ENCODE measurements at regions not wholly inside any gene's neighbourhood (a gene's known extent, or its start where the extent isn't known, plus 50 kb on each side); places are given as distances from the start of the nearest gene placed in this dataset.

DNA sequence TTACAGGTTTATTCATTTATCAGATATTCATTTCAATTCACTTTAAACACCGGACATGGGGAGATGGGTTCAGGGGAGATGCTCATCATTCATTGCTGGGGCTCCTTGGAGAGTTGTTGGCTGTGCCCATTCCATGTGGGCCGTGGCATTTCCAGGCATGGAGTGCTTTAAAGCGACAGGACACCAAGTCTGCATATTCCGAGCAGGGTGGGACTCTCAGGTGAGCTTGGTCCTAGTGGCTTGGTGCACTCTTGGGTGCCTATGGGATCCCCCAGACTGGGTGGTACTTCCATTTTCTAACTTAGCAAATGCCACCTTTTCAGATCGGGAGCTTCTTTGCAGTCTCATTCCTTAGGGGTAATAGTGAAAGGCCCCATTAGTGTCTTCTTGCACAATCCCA, 619.5 kb upstream of the CADM1 start:
- no peaks in the 10 kb centered on the region for H3K36me3 Mint-ChIP-seq (ENCODE audit: low read depth)
- no peaks in the 10 kb centered on the region for H3K9me3 ChIP-seq (ENCODE audit: control insufficient read depth, low read length, poor library complexity, severe bottlenecking)
- no peak for ATAC-seq
- no peak for DNase-seq
- H3K27me3 Mint-ChIP-seq = no peaks in the 10 kb centered on the region
- no peak overlapping the region for H3K27ac Mint-ChIP-seq
- H3K4me3 Mint-ChIP-seq = no peak overlapping the region
- H3K4me1 Mint-ChIP-seq = no peaks in the 10 kb centered on the region

DNA sequence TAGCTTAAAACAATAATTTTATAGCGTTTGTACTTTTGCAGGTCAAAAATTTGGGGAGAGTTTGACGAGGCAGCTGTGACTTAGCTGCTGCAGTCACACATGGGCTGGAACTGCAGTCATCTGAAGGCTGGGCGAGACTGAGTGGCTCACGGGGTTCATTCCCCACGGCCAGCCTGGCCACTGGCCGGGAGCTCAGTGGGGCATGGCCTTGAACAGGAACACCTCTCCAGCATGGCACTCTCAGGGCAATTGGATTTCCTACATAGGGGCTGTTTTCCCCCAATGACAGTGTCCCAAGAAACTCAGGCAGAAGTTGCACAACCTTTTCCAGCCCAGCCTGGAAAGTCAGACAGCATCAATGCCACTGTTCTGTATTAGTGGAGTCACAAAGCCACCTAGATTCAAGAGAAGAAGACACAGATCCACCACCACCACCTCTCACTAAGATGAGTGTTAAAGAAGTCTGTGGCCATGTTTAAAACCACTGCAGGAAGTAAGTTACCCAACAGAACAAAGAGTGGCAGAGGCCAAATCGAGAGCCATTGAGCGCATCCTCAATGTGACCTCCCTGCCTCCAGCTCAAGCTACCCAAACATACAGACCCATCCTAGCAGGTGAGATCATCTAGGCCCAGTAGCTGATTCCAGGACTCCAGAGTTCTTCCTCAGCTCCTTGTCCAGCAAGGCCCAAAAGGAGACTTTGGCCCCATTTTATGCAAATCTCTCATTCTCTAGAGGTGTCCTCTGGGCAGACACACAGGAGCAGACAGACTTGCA, 618.7 kb upstream of the CADM1 start:
- Mint-ChIP-seq H3K4me1 (no peaks in the 10 kb centered on the region), H3K27me3 (no peaks in the 10 kb centered on the region), H3K27ac (no peak overlapping the region), H3K36me3 (ENCODE audit: low read depth) (no peaks in the 10 kb centered on the region), H3K4me3 (no peak overlapping the region)
- DNase-seq (no peak), ATAC-seq (no peak)
- no peaks in the 10 kb centered on the region for H3K9me3 ChIP-seq (ENCODE audit: control insufficient read depth, low read length, poor library complexity, severe bottlenecking)

DNA sequence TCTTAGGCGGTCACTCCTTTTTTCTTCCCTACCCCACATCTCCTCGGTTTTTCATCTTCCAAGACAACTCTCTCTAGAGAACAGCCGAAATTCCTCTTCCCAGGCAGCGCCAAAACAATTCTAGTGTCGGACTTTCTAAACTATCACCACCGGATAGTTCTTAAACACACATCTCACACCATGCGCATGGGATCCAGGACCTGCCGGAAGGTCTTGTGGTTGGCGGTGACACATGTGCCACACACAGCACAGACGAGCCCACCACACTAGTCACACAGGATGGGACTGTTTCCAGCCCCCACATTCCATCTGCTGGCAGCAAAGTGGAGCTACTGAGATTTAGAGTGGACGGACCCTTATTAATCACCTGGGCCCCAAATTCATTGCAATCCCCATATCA, 614.9 kb upstream of the CADM1 start:
- DNase-seq = no peak
- no peak overlapping the region for H3K4me3 Mint-ChIP-seq
- H3K36me3 Mint-ChIP-seq (ENCODE audit: low read depth) = no peaks in the 10 kb centered on the region
- no peak overlapping the region for H3K27ac Mint-ChIP-seq
- ATAC-seq = no peak
- H3K9me3 ChIP-seq (ENCODE audit: control insufficient read depth, low read length, poor library complexity, severe bottlenecking) = no peaks in the 10 kb centered on the region
- no peaks in the 10 kb centered on the region for H3K27me3 Mint-ChIP-seq
- no peaks in the 10 kb centered on the region for H3K4me1 Mint-ChIP-seq

DNA sequence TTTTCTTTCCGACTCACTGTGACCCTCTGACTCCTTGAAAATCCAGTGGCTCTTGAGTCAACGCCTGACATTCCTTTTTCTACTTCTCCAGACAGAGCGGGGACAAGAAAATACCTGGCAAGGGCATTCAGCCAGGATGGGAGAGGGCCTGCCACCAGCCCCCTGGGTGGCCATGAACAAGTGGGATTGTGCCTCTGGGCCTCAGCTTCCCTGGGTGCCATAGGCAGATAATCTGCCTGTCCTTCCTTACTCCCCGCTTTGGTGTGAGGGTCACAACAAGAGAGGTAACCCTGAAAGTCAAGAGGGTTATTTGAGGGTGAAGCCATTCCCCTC, 613.9 kb upstream of the CADM1 start:
- no peak overlapping the region for H3K4me3 Mint-ChIP-seq
- no peaks in the 10 kb centered on the region for H3K36me3 Mint-ChIP-seq (ENCODE audit: low read depth)
- no peak for DNase-seq
- no peaks in the 10 kb centered on the region for H3K4me1 Mint-ChIP-seq
- ATAC-seq = no peak
- H3K9me3 ChIP-seq (ENCODE audit: control insufficient read depth, low read length, poor library complexity, severe bottlenecking) = no peaks in the 10 kb centered on the region
- no peaks in the 10 kb centered on the region for H3K27me3 Mint-ChIP-seq
- no peak overlapping the region for H3K27ac Mint-ChIP-seq

DNA sequence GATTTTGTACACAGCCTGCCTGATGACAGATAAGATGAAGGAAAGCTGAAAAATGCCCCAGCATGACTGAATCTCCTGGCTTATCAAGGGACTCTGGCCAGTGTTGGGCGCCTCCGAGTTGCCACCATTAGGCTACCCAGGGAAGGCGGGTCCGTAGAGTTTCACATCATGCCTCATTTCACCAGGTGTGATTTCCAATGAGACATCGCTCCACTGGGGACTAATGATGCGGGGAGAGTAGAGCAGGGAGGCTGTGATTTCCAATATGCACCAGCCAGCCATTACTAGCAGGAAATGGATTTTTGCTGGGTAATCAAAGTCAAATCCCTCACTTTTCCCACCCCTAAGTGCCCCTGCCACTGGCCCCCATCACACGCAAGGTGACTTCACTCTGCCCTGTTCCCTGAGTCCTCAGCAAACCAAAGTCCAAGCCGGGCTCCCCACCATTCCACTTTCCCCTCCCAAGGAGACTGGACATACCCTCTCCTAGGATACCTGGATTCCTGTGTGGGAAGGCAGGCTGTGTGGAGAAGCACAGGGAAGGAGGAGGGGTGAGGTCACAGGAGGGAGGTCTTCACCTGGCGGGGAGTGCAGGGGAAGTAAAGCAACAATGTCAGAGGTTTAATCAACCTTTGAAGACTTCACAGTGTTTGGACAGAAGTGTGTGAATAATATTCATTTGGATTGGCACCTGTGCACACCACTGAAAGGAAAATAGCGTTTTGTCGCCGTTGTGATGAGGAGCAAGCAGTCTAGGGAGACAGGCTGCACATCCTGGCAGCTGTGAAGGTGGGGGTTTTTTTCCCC, 613.3 kb upstream of the CADM1 start:
- Mint-ChIP-seq H3K36me3 (ENCODE audit: low read depth) (no peaks in the 10 kb centered on the region), H3K27ac (no peak overlapping the region), H3K27me3 (no peaks in the 10 kb centered on the region), H3K4me1 (no peaks in the 10 kb centered on the region), H3K4me3 (no peak overlapping the region)
- ATAC-seq (no peak), DNase-seq (no peak)
- no peaks in the 10 kb centered on the region for H3K9me3 ChIP-seq (ENCODE audit: control insufficient read depth, low read length, poor library complexity, severe bottlenecking)

DNA sequence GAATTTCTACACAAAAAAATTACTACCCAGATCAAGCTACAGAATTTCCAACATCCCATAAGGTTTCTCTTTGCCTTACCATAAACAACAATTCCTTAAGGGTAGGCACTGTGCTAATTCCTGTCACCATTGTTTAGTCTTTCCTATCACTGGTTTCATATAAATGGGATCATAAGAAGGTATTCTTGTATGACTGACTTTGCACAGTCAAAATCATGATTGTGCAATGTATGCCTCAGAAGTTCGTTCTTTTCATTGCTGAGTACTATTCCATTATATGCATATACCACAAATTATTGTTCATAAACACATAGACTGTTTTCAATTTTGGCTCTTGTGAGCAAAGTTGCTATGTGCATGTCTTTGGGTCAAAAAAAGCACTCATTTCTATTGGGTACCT, 611.6 kb upstream of the CADM1 start:
- H3K9me3 ChIP-seq (ENCODE audit: control insufficient read depth, low read length, poor library complexity, severe bottlenecking) = no peaks in the 10 kb centered on the region
- no peak overlapping the region for H3K4me3 Mint-ChIP-seq
- ATAC-seq (no peak), DNase-seq (no peak)
- no peak overlapping the region for H3K27ac Mint-ChIP-seq
- no peaks in the 10 kb centered on the region for H3K4me1 Mint-ChIP-seq
- H3K36me3 Mint-ChIP-seq (ENCODE audit: low read depth) = no peaks in the 10 kb centered on the region
- no peaks in the 10 kb centered on the region for H3K27me3 Mint-ChIP-seq

DNA sequence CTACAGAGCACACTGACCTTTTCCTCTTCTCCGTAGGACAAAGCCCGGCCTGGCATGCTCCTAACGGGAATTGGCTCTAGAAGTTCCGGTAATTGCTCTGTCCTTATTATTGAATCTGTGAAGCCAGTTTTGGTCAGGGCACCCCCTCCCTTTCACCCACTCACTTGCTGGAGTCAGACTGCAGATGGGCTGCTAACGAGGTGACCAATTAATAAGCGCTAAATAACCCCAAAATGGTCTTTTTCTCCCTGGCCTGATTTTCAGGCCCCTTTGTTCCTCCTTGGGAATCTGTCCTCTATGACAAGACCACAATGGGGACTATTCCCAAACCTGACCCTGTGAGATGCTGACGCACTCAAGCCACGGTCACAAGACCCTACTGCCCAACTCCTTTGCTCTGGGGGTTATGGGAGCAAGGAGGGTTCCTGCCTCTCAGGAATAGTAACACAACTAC, 610.0 kb upstream of the CADM1 start:
- no peak overlapping the region for H3K4me3 Mint-ChIP-seq
- ATAC-seq (no peak), DNase-seq (no peak)
- no peaks in the 10 kb centered on the region for H3K36me3 Mint-ChIP-seq (ENCODE audit: low read depth)
- no peak overlapping the region for H3K27ac Mint-ChIP-seq
- no peaks in the 10 kb centered on the region for H3K27me3 Mint-ChIP-seq
- no peaks in the 10 kb centered on the region for H3K9me3 ChIP-seq (ENCODE audit: control insufficient read depth, low read length, poor library complexity, severe bottlenecking)
- H3K4me1 Mint-ChIP-seq = no peaks in the 10 kb centered on the region

DNA sequence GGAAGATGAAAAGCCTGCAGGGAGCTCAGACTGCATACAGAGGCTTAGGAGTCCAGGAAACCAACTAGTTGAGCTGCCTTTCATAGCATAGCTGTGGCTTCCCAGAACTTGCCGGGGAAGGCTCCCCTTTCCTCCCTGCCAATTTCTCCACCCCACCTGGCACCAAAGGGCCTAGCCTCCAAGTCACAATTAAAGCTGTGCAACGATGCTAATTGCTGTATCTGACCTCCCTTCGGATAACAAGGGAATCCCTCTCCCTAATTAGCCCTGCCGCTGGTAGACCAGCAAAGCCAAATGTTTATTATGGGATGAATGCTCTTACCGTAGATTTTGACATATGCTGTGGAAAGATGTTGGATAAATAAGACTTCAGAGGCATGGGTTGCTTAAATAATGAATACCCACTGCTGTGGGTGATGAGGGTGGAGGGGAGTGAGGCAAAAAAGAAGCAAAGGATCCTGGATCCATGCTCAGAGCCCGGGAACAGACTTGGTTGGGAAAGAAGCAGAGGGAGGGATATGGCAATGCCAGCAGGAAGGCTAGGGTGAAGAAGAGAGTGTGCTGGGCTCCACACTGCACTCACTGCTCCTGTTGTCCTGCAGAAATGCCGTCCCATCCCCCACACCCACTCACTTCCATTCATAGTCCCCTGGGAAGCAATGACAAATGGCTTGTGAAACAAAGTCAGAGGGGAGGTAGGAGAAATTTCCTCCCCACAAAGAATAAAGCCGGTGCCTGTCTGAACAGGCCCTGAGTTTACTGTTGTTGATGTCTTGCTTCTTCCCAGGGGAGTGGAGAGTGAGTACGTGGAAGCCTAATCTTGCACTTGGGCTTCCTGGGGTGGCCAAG, 608.1 kb upstream of the CADM1 start:
- H3K9me3 ChIP-seq (ENCODE audit: control insufficient read depth, low read length, poor library complexity, severe bottlenecking) = no peaks in the 10 kb centered on the region
- no peaks in the 10 kb centered on the region for H3K4me1 Mint-ChIP-seq
- H3K27me3 Mint-ChIP-seq = no peaks in the 10 kb centered on the region
- no peak for DNase-seq
- H3K27ac Mint-ChIP-seq = no peak overlapping the region
- ATAC-seq = no peak
- H3K36me3 Mint-ChIP-seq (ENCODE audit: low read depth) = no peaks in the 10 kb centered on the region
- H3K4me3 Mint-ChIP-seq = no peak overlapping the region

DNA sequence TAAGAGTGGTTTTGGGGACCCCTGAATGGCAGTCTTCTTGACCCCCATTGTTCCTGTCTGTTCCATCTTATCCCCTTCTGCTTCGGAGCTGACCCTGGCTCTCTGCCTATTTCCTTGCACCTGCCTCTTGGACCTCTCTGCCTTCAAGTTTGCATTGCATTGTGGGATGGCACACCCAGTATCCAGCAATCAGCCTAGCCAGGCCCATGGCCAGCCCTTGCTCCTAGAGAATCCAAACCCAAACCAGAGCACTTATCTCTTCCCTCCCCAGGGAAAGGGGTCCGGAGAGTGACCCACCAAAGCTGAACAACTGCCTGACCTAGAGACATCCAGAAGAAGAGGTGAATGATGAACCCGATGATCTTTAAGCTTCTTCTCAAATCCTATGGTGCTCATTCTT, 607.3 kb upstream of the CADM1 start:
- no peak overlapping the region for H3K27ac Mint-ChIP-seq
- no peaks in the 10 kb centered on the region for H3K27me3 Mint-ChIP-seq
- H3K9me3 ChIP-seq (ENCODE audit: control insufficient read depth, low read length, poor library complexity, severe bottlenecking) = no peaks in the 10 kb centered on the region
- no peaks in the 10 kb centered on the region for H3K4me1 Mint-ChIP-seq
- H3K4me3 Mint-ChIP-seq = no peak overlapping the region
- no peaks in the 10 kb centered on the region for H3K36me3 Mint-ChIP-seq (ENCODE audit: low read depth)
- ATAC-seq = no peak
- DNase-seq = no peak

DNA sequence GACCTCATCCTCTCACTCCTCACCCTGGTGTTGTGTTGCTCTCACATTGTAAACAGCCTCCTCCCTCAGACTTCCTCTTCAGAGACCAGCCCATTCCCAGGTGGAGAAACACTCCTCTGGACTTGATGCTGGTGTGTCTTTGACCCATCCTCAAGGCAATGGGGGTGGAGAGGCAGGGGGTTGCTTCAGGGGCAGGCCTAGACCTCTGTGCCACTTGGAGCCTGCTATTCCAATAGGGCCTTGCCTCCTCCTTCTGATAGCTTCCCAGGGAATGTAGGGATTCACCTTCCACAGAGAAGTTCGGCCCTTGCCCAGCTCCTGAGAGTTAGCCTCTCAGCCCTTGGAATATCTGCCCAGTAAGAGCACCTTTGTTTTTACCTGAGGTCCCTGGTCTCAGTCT, 606.6 kb upstream of the CADM1 start:
- no peaks in the 10 kb centered on the region for H3K9me3 ChIP-seq (ENCODE audit: control insufficient read depth, low read length, poor library complexity, severe bottlenecking)
- no peaks in the 10 kb centered on the region for H3K36me3 Mint-ChIP-seq (ENCODE audit: low read depth)
- H3K27me3 Mint-ChIP-seq = no peaks in the 10 kb centered on the region
- no peak for ATAC-seq
- H3K4me3 Mint-ChIP-seq = no peak overlapping the region
- no peak overlapping the region for H3K27ac Mint-ChIP-seq
- no peak for DNase-seq
- no peaks in the 10 kb centered on the region for H3K4me1 Mint-ChIP-seq

DNA sequence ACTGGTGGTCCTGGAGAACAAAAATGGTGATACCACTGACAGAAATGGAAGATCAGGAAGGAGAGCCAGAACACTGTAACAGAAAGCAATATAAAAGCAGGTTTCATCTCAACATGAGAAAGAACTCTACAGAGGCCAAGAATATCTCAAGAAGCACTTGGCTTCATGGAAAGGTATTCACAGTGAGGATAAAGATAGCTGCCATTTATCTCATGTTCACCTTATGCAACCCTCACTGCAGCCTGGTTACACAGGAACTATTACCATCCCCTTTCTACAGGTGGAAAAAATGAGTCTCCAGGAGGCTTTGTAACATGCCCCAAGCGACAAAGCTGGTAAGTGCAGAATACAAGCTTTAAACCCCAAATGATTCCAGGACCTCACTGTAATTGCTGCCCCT, 606.1 kb upstream of the CADM1 start:
- no peak for ATAC-seq

DNA sequence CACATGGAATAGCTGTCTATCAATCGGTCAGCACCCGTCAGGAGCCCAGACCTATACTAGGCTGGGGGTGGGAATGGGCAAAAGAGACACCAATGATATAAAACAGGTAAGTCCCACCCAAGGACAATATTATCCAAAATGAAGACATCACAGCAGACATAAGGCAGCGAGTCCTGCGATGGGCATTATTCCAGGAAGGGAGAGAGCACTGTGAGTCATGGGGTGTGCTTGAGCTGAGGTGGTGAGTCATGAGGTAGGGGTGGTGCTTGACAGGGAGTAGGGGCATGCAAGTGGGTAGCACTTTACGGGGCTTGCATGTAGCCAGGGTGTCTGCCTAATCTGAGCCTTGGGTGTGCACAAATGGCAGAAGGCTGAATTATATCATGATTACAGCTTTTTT, 605.0 kb upstream of the CADM1 start:
- DNase-seq = no peak
- Mint-ChIP-seq H3K4me3 (no peak overlapping the region), H3K36me3 (ENCODE audit: low read depth) (no peaks in the 10 kb centered on the region), H3K4me1 (no peaks in the 10 kb centered on the region), H3K27ac (no peak overlapping the region), H3K27me3 (no peaks in the 10 kb centered on the region)
- H3K9me3 ChIP-seq (ENCODE audit: control insufficient read depth, low read length, poor library complexity, severe bottlenecking) = no peaks in the 10 kb centered on the region
- ATAC-seq = no peak

More for the DNA sequence above, 606.1 kb upstream of the CADM1 start:
- H3K9me3 ChIP-seq (ENCODE audit: control insufficient read depth, low read length, poor library complexity, severe bottlenecking) = no peaks in the 10 kb centered on the region
- H3K4me3 Mint-ChIP-seq = no peak overlapping the region
- H3K27ac Mint-ChIP-seq = no peak overlapping the region
- H3K4me1 Mint-ChIP-seq = no peaks in the 10 kb centered on the region
- no peaks in the 10 kb centered on the region for H3K27me3 Mint-ChIP-seq
- H3K36me3 Mint-ChIP-seq (ENCODE audit: low read depth) = no peaks in the 10 kb centered on the region
- no peak for DNase-seq

DNA sequence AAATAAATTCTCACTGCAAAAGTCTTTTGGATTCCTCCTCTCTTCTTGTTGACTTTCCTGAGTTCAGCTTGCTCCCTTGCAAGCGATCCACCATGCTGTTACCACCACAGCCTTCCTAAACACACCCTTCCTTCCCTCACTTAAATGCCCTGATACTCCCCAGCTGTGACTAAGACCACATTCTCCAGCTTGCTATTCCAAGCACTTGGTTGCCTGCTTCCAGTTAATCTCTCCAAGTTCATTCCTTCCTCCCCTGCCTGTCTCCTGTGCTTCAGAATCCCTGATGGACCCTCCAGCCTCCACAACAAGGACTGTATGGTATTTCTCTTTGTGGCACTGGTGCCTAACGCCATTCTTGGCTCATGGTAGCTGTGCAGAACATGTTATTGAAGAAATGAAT, 603.9 kb upstream of the CADM1 start:
- Mint-ChIP-seq H3K4me1 (no peaks in the 10 kb centered on the region), H3K27me3 (no peaks in the 10 kb centered on the region), H3K4me3 (no peak overlapping the region), H3K27ac (no peak overlapping the region), H3K36me3 (ENCODE audit: low read depth) (no peaks in the 10 kb centered on the region)
- no peak for ATAC-seq
- DNase-seq = no peak
- H3K9me3 ChIP-seq (ENCODE audit: control insufficient read depth, low read length, poor library complexity, severe bottlenecking) = no peaks in the 10 kb centered on the region

Data from T-helper 17 cell (primary cell).